WI38 (cell line): ENCODE measurements at regions not wholly inside any gene's neighbourhood (a gene's known extent, or its start where the extent isn't known, plus 50 kb on each side); places are given as distances from the start of the nearest gene placed in this dataset.

ENCODE experiments used
- H3K4me3 ChIP-seq: 2 replicates; pipeline ENCODE4 v1.5.1; 2011; ENCODE audit warnings: low read depth, mild to moderate bottlenecking, control low read depth, low read length
- TF ChIP-seq, protein P1 (sequence below): IDR thresholded peaks from 2 replicates; pipeline ENCODE4 v1.5.1; 2012; ENCODE audit warnings: low read depth, mild to moderate bottlenecking, control low read depth, low read length

DNA sequence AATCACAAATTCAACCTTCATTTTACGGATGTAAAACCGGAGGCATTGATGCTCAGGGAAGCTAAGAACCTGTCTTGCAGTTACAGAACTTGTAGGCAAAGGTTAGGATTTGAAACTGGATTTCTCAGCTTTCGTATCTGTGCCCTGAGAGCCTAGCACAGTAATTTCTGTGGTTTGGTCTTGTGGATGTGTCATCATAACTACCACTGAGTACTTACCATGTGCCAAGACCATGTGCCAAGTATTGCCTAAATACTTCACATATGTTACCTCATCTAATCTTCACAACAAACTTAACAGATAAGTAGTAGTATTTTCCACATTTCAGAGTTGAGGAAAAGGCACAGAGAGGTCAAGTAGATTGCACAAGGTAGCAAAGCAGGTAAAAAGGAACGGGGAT lies 140.7 kb downstream of the NXPE2 start:
- TF ChIP-seq, protein P1, sequence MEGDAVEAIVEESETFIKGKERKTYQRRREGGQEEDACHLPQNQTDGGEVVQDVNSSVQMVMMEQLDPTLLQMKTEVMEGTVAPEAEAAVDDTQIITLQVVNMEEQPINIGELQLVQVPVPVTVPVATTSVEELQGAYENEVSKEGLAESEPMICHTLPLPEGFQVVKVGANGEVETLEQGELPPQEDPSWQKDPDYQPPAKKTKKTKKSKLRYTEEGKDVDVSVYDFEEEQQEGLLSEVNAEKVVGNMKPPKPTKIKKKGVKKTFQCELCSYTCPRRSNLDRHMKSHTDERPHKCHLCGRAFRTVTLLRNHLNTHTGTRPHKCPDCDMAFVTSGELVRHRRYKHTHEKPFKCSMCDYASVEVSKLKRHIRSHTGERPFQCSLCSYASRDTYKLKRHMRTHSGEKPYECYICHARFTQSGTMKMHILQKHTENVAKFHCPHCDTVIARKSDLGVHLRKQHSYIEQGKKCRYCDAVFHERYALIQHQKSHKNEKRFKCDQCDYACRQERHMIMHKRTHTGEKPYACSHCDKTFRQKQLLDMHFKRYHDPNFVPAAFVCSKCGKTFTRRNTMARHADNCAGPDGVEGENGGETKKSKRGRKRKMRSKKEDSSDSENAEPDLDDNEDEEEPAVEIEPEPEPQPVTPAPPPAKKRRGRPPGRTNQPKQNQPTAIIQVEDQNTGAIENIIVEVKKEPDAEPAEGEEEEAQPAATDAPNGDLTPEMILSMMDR, result no peak
- H3K4me3 ChIP-seq, result no peak overlapping the region

DNA sequence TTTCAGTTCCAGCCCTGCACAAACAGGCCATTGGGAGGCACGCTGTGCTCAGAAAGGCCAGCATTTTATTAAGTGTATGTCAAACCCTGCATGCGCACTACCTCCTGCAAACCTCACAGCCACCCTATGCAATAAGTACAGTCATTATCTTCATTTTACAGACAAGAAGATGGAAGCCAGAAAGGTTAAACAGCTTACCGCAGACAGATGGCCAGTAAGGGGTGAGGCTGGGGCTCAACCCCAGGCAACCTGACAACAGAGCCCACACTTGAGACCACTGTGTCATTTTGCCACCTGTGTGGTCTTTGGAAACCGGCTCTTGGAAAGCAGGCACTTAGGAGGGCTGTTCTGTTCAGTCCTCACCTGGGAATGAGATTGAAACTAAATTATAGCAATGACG lies 142.3 kb downstream of the NXPE2 start:
- TF ChIP-seq, protein P1, result no peak
- H3K4me3 ChIP-seq, result no peak overlapping the region

DNA sequence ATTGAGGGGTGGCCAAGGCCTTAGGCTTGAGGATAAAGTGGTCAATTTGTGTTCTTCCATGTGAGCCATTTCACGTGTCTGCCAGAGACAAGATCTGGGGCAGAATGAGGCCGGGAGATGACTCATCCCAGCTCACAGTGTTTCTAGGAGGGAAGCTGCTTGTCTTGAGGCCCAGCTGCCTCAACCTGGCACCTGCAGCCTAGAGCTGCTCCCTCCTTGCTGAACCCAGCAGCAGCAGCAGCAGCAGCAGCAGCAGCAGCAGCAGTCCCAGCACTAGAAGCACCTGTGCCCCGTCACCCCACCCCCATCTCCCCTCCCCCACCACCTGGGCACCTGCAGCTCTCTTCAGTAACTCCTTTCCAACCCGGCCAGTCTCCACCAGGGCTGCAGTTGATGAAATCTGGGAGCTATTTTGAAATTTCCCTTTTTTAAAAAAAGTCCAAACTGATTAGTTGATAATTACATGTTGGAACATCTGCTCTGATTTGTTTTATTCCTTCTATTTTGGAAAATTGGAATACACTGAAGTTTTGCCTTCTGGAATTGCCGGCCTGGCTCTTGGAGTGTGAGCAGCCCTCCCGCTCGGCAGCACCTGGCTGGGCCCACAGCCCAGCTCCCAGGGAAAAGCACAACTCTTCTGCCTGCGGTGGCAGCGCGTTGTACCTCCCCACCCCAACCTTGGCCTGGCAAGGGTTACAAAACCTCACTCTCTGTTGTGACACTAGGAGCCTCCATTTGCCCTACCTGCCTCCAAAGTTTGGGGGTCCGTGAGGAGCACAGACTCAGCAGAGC lies 143.5 kb downstream of the NXPE2 start:
- H3K4me3 ChIP-seq, result no peak overlapping the region
- TF ChIP-seq, protein P1, result no peak

DNA sequence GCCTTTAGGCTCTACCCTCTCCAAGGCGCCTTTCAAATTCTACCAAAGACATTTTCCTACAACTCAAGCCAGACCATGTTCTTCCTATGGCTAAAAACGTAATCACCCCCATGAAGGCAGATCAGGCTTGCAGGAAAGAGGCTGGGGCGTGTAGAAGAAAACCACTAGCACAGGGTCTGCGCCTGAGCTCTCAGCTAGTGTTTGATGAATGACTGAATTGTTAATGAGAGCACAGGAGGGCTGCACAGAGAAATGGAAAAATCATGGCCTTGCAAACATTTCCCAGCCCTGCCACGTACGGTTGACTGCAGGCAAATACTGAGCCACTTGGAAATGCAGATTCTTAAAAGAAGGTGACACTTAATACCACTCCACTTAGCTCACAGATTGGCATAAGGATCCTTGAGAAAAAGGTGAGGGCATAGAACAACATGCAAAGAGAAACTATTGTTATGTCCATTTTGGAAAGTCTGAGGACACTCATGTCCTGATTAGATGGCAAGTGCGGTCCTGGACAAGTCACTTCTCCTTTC lies 148.6 kb downstream of the NXPE2 start:
- no peak overlapping the region for H3K4me3 ChIP-seq
- TF ChIP-seq, protein P1, result no peak

DNA sequence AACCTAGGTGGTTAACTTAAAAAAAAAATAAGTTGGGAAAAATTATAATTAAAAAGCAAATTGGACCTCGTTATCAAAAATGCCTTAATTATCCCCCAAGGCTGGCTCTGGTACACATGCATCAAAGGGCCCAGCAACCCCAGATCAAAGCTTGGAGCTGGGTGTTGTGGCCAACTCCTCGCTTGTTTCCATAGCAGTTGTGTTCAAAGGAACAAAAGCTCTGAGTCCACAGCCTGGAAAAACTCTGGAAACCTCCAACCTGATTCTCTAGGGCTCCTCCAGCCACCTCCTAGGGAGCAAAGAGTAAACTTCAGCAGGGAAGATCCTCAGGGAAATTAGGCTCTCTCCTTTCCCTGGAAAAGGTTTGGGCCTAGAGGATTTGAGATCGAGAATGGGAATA lies 149.4 kb downstream of the NXPE2 start:
- H3K4me3 ChIP-seq, result no peak overlapping the region
- TF ChIP-seq, protein P1, result no peak

DNA sequence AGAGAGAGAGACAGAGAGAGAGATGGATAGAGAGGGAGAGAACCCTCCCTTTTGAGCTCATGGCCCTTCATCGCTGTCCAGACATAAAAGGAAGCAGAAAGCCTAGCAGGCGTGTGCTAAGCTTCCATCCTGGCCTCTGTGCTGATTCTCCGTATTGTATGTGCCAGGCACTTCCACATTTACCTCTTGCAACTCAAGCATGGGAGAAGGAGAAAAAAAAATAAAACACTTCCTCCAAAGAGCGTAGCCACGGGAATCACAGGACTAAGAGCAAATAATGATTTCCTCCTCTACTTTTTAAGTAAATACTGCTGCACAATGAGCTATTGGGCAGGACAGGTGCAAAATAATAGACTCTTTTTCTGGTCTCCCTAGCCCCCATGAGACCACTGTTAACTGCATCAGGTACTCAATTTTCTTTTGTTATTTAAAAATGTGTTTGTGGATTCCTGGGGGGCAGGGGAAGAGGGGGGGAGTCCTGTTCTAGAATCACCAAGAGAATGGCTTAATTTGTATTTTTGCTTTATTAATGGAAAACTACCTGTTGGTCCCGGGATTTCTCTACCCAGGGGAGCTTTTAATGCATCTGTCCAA lies 154.3 kb downstream of the NXPE2 start:
- TF ChIP-seq, protein P1, result no peak

DNA sequence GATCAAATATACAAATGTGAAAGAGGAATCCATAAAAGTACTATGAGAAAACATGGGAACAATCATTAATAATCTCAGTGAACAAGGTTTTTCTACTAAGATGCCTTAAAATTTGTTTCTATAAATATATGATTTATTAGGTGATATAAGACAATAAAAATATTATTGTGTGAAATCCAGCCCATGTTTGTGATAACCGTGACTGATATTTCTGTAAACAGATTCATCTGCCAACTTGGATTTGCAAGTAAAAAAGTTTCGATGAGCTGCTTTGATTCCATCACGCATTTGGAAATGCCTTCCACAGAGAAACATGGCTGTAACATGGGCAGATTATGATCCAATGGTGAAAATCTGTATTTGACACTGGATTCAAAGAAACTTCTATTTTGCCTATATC lies 157.8 kb downstream of the NXPE2 start:
- TF ChIP-seq, protein P1, result no peak
- no peak overlapping the region for H3K4me3 ChIP-seq

More for the DNA sequence above, 154.3 kb downstream of the NXPE2 start:
- H3K4me3 ChIP-seq, result no peak overlapping the region
